WTC11 (cell line): ENCODE measurements at regions not wholly inside any gene's neighbourhood (a gene's known extent, or its start where the extent isn't known, plus 50 kb on each side); places are given as distances from the start of the nearest gene placed in this dataset.

Experiments used
- ATAC-seq: fragments of 200-7000 bp; cut with Tn5 transposase; 2 replicates; pipeline ENCODE4 v1.10.0; 2021; ENCODE audit warnings: mild to moderate bottlenecking, moderate library complexity
- CTCF ChIA-PET: fragments of 300-600 bp; sonication (Branson Sonifier 250); formaldehyde crosslinking; loops from one replicate; lab custom pipeline; 2021; ENCODE audit warnings: antibody characterized with exemption; lab: Charles Lee
- POLR2A ChIA-PET: fragments of 350-600 bp; sonication (Branson Sonifier 250); formaldehyde crosslinking; loops from one replicate; lab custom pipeline; 2021; ENCODE audit warnings: antibody characterized with exemption; lab: Charles Lee
- DNase-seq: peaks from one replicate; pipeline ENCODE4 v3.0.0; 2021; ENCODE audit warnings: low spot score
- H3K27ac Mint-ChIP-seq: 2 replicates; pipeline ENCODE4 v1.8.0; 2021; ENCODE audit warnings: mixed read lengths
- H3K27me3 Mint-ChIP-seq: 2 replicates; pipeline ENCODE4 v1.8.0; 2021; ENCODE audit warnings: low read depth, mild to moderate bottlenecking, moderate library complexity, mixed read lengths
- H3K36me3 Mint-ChIP-seq: 2 replicates; pipeline ENCODE4 v1.8.0; 2021; ENCODE audit warnings: mixed read lengths
- H3K4me1 Mint-ChIP-seq: 2 replicates; pipeline ENCODE4 v1.8.0; 2022; ENCODE audit warnings: mixed read lengths
- H3K4me3 Mint-ChIP-seq: 2 replicates; pipeline ENCODE4 v1.8.0; 2021; ENCODE audit warnings: mild to moderate bottlenecking, moderate library complexity, mixed read lengths
- H3K9me3 Mint-ChIP-seq: 2 replicates; pipeline ENCODE4 v1.8.0; 2021; ENCODE audit warnings: mixed read lengths
- E2F5 ChIP-seq: sonication (generic); formaldehyde crosslinking; IDR thresholded peaks from 2 replicates; pipeline ENCODE4 v1.8.1; 2022; ENCODE audit warnings: mild to moderate bottlenecking, moderate library complexity, missing genetic modification reagents
- EMX1 ChIP-seq: fragments of 250-450 bp; sonication (Bioruptor Pico); IDR thresholded peaks from 2 replicates; pipeline ENCODE4 v1.8.0; 2021; ENCODE audit warnings: mild to moderate bottlenecking
- FOXP1 ChIP-seq: sonication (generic); formaldehyde crosslinking; IDR thresholded peaks from 2 replicates; pipeline ENCODE4 v1.8.0; 2022; ENCODE audit warnings: missing genetic modification reagents, mild to moderate bottlenecking, moderate library complexity, borderline replicate concordance
- HMGXB4 ChIP-seq: sonication (generic); formaldehyde crosslinking; IDR thresholded peaks from 2 replicates; pipeline ENCODE4 v1.8.1; 2023; ENCODE audit warnings: mild to moderate bottlenecking, moderate library complexity, missing genetic modification reagents
- IRF2 ChIP-seq: sonication (generic); formaldehyde crosslinking; IDR thresholded peaks from 2 replicates; pipeline ENCODE4 v1.8.0; 2022; ENCODE audit warnings: low read depth, missing genetic modification reagents, borderline replicate concordance
- JAZF1 ChIP-seq: fragments of 250-450 bp; sonication (Bioruptor Pico); IDR thresholded peaks from 2 replicates; pipeline ENCODE4 v1.9.0; 2021; ENCODE audit warnings: moderate library complexity, mild to moderate bottlenecking, inconsistent platforms
- JUN ChIP-seq: sonication (generic); formaldehyde crosslinking; IDR thresholded peaks from 2 replicates; pipeline ENCODE4 v1.8.0; 2023; ENCODE audit warnings: mild to moderate bottlenecking, missing genetic modification reagents
- MLX ChIP-seq: sonication (generic); formaldehyde crosslinking; IDR thresholded peaks from 2 replicates; pipeline ENCODE4 v1.8.1; 2023; ENCODE audit warnings: mild to moderate bottlenecking, missing genetic modification reagents, moderate library complexity
- MYBL2 ChIP-seq: sonication (generic); formaldehyde crosslinking; IDR thresholded peaks from 2 replicates; pipeline ENCODE4 v1.8.1; 2023; ENCODE audit warnings: mild to moderate bottlenecking, moderate library complexity, missing genetic modification reagents
- NFE2L1 ChIP-seq: sonication (generic); formaldehyde crosslinking; IDR thresholded peaks from 2 replicates; pipeline ENCODE4 v1.8.1; 2023; ENCODE audit warnings: missing genetic modification reagents
- NFYB ChIP-seq: sonication (generic); formaldehyde crosslinking; conservative IDR thresholded peaks from 2 replicates; pipeline ENCODE4 v1.8.0; 2022; ENCODE audit warnings: low read depth, missing genetic modification reagents
- OVOL2 ChIP-seq: fragments of 250-450 bp; sonication (Bioruptor Pico); IDR thresholded peaks from 2 replicates; pipeline ENCODE4 v1.9.0; 2021; ENCODE audit warnings: mild to moderate bottlenecking, borderline replicate concordance
- USF2 ChIP-seq: sonication (generic); formaldehyde crosslinking; IDR thresholded peaks from 2 replicates; pipeline ENCODE4 v1.8.1; 2023; ENCODE audit warnings: mild to moderate bottlenecking, missing genetic modification reagents, moderate library complexity
- ZNF263 ChIP-seq: sonication (generic); formaldehyde crosslinking; IDR thresholded peaks from 2 replicates; pipeline ENCODE4 v1.8.1; 2022; ENCODE audit warnings: low read depth, mild to moderate bottlenecking, moderate library complexity, missing genetic modification reagents
- ZNF281 ChIP-seq: sonication (generic); formaldehyde crosslinking; IDR thresholded peaks from 2 replicates; pipeline ENCODE4 v1.8.0; 2023; ENCODE audit warnings: mild to moderate bottlenecking, missing genetic modification reagents
- ZNF425 ChIP-seq: fragments of 250-450 bp; sonication (Bioruptor Pico); conservative IDR thresholded peaks from 2 replicates; pipeline ENCODE4 v1.9.0; 2021; ENCODE audit warnings: mild to moderate bottlenecking
- ZSCAN18 ChIP-seq: fragments of 250-450 bp; sonication (Bioruptor Pico); IDR thresholded peaks from 2 replicates; pipeline ENCODE4 v2.1.2; 2022; ENCODE audit warnings: mild to moderate bottlenecking, moderate library complexity

GRCh38 chr12:39033782-39034181 is 128.4 kb upstream of the CPNE8 start:
- no peak for DNase-seq
- Mint-ChIP-seq H3K27me3 (no peaks in the 10 kb centered on the region), H3K9me3 (no peaks in the 10 kb centered on the region), H3K27ac (no peak overlapping the region), H3K4me3 (no peak overlapping the region), H3K36me3 (no peaks in the 10 kb centered on the region), H3K4me1 (no peaks in the 10 kb centered on the region)
- no peak for ATAC-seq
- CTCF ChIA-PET, result interaction anchor here (1.2 to 1.3 kb wide), 2 partner anchors 62 to 70 kb away, joined by 3 to 4 read pairs; no protein-coding TSS in a partner anchor
- TF ChIP-seq NFYB, result no peak
- no peak for TF ChIP-seq E2F5 (CRISPR knock-in tag)
- POLR2A ChIA-PET, result no interaction called here

- Mint-ChIP-seq H3K36me3 (no peaks in the 10 kb centered on the region), H3K27ac (no peak overlapping the region), H3K27me3 (no peaks in the 10 kb centered on the region), H3K4me1 (no peaks in the 10 kb centered on the region), H3K4me3 (no peak overlapping the region), H3K9me3 (no peaks in the 10 kb centered on the region)
- TF ChIP-seq USF2 (CRISPR knock-in tag) (no peak), MYBL2 (CRISPR knock-in tag) (no peak), EMX1 (CRISPR knock-in tag) (no peak), NFE2L1 (CRISPR knock-in tag) (no peak), MLX (CRISPR knock-in tag) (no peak), JAZF1 (CRISPR knock-in tag) (no peak), ZNF425 (CRISPR knock-in tag) (no peak)
- ChIA-PET CTCF (no interaction called here), POLR2A (no interaction called here)
- DNase-seq, result no peak
- no peak for ATAC-seq
These were observed 127.1 kb upstream of the CPNE8 start for GRCh38 chr12:39032448-39032847.

GRCh38 chr12:39032034-39032433 is 126.6 kb upstream of the CPNE8 start:
- POLR2A ChIA-PET, result no interaction called here
- Mint-ChIP-seq H3K36me3 (no peaks in the 10 kb centered on the region), H3K27me3 (no peaks in the 10 kb centered on the region), H3K27ac (no peak overlapping the region), H3K4me1 (no peaks in the 10 kb centered on the region), H3K9me3 (no peaks in the 10 kb centered on the region), H3K4me3 (no peak overlapping the region)
- CTCF ChIA-PET, result no interaction called here
- TF ChIP-seq HMGXB4 (CRISPR knock-in tag), result no peak
- DNase-seq, result no peak
- no peak for ATAC-seq

- Mint-ChIP-seq H3K36me3 (no peaks in the 10 kb centered on the region), H3K27me3 (no peaks in the 10 kb centered on the region), H3K27ac (no peak overlapping the region), H3K4me3 (no peak overlapping the region), H3K4me1 (no peaks in the 10 kb centered on the region), H3K9me3 (peaks cover 10% of the 10 kb centered on the region)
- ChIA-PET POLR2A (no interaction called here), CTCF (no interaction called here)
- ATAC-seq (no peak), DNase-seq (no peak)
- TF ChIP-seq FOXP1 (CRISPR knock-in tag) (no peak), IRF2 (CRISPR knock-in tag) (no peak), ZSCAN18 (no peak), ZNF281 (CRISPR knock-in tag) (no peak), ZNF263 (CRISPR knock-in tag) (no peak), JUN (CRISPR knock-in tag) (no peak), OVOL2 (no peak)
These were observed 123.0 kb upstream of the CPNE8 start for GRCh38 chr12:39028382-39028781.
